Iris pigment epithelial cell (primary cell): ENCODE measurements at regions not wholly inside any gene's neighbourhood (a gene's known extent, or its start where the extent isn't known, plus 50 kb on each side); places are given as distances from the start of the nearest gene placed in this dataset.

ENCODE experiments used
- DNase-seq: peaks from one replicate; pipeline ENCODE4 v3.0.0-alpha.2; 2011; ENCODE audit warnings: low read depth

DNA sequence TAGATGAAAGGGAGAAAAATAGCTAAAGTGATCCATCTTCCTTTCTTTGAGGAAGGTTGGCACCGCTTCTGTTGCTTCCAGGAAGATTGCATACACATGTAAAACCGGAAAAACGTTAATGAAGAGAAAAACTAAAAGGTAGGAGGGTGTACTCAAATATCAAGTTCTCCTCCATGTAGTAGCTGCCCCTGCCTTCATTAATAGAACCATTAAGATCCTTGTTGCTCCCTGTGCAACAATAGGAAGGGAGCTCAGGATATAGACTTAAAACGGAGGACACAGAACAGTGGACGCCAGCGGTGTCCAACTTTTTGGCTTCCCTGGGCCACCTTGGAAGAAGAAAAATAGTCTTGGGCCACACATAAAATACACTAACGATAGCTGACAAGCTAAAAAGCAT is 118.9 kb downstream of the TMEM174 start:
- no peak for DNase-seq

DNA sequence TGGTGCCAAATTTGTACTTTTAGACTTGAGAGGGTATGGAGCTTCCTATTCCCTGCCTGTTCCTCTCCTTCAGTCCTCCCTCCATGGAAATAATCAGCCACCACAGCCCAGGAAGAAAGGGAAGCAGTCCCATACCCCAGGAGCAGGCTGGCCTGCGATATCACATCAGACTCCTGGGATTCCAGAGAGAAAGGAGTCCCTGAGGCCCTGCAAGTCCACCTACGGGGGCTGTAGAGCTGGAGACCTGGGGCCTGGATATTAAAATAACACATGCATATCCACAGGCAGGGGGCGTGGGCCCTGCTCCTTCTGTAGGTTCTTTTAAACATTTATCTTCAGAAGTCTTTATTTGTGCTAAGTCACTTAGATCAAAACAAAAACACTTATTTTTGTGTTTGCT is 117.2 kb downstream of the TMEM174 start:
- DNase-seq, result no peak

DNA sequence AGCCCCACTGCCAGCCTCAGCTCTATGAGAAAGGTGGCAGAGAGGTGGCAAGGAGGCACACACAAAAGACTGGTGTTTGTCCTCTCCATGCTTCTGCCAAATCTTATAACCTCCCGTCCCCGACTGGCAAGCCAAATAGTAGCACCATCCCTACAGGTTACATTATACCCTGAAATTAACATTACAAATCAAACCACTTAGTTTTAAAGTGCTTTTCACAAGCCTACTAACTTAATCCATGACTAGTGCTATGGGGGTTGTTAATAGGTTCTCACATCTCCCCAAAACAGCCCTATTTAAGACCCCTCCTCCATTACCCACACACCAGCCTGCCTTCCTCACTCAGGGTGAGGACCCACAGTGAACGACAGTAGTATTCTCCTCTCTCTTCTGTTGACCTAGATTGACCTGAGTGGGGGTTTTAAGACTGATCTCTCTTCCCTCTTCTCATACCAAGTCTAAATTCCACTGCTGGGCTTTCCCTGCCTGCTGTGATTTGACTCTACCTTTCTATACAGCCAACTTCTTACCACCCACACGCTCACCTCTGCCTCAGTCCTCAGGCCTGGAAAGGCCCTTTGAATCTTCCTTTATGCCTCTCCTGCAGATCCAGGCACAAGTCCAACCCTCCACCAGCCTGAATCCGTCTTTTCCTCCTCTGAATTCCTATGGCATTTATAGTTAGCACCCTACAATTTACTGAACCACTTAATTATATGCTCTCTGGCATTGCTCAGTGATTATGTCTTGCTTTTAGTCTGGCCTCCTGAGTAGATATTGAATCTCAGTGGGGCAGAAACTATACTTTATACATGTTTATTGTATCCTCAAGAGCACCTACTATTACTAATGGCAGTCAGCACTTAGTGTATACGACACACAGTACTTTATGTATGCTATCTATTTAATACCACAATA is 116.1 kb downstream of the TMEM174 start:
- DNase-seq, result no peak

DNA sequence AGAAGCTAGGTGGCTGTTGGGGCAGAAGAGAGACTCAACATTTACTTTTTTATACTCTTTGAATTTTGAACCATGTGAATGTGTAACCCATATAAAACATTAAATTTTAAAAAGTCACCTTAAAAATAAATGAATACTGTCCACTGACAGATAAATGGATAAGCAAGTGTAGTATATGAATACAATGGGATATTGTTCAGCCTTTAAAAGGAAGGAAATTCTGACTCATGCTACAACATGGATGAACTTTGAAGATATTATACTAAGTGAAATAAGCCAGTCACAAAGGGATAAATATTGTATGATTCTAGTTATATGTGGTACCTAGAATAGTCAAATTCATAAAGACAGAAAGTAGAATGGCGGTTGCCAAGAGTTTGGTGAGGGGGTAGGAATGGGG is 113.9 kb downstream of the TMEM174 start:
- DNase-seq, result no peak

DNA sequence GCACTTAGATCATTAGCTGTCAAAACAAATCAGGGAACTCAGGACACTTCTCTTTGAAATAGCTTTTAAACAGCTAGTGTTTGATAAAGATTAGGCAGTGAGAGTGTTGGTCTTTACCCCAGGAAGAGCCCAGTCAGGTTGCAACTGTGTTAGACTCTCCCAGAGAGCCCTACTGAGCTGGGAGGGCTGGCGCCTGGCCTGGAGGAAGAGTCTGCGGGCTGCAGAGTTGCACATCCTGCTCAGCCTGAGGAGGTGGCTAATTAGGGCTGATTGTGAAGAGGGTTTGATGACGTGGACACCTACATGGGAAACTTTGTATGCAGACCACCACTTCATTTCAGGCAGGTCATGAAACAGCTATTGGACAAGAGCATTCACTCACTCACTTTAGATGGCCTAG is 112.0 kb downstream of the TMEM174 start:
- no peak for DNase-seq

DNA sequence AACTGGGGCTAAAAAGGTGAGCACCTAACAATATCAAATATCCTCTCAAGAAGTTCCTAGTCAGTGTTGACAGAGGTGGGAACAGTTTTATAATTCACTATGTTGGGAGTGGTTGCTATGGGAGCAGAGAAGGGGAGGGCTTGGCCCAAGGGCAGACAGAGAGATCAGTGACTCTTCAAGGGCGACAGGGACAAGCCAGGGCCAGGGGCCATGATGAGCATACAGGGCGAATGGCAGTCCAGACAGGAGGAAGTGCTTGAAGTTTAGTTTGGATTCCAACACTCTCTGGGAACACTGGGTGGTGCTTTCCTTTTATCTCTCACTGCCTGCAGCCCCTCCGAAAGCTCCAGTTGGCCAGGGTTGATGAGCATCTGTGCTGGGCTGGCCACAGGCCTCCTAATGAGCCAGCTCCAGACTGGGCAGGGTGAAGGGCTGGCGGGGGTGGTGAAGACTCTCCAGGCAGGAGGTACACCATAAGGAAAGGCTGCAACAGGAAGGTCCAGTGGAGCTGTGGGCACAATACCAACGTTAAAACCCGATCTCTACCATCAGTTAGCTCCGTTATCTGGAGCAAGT is 111.3 kb downstream of the TMEM174 start:
- DNase-seq, result no peak

DNA sequence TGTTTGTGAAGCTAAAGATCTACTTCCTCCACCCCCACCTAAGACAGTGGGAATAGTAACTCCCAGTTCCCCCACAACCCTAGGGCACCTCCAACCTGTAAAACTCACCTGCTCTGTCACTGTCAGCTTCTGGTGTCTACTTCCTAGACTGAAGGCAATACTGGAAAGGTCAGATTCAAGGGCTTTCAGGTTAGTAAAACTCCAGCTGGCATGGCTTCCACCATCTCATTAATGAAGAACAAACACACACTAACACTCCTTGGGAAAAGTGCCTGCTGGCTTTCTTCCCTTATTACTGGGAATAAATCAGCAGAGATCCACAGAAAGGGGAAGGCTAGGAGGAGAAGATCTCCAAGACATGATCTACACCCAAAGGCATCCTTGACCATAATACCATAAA is 109.9 kb downstream of the TMEM174 start:
- DNase-seq, result no peak

DNA sequence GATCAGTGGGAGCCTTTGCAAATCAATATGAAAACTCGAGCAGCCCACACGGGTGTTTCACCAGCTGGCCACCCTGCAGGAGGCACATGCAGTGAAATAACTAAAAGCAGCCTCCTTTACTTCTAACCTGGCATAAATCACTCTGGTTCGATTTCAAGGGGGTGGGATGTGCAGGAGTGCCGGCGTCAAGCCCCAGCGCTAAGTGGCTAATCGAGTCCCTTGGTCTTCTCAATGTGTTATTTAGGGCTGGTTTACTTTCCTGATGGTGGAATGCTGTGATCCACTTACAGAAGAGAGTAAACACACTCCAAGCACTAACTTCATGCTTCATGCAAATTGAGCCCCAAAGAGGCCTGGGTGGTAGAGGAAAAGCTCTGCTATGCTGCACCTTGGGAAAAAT is 109.4 kb downstream of the TMEM174 start:
- DNase-seq, result no peak

DNA sequence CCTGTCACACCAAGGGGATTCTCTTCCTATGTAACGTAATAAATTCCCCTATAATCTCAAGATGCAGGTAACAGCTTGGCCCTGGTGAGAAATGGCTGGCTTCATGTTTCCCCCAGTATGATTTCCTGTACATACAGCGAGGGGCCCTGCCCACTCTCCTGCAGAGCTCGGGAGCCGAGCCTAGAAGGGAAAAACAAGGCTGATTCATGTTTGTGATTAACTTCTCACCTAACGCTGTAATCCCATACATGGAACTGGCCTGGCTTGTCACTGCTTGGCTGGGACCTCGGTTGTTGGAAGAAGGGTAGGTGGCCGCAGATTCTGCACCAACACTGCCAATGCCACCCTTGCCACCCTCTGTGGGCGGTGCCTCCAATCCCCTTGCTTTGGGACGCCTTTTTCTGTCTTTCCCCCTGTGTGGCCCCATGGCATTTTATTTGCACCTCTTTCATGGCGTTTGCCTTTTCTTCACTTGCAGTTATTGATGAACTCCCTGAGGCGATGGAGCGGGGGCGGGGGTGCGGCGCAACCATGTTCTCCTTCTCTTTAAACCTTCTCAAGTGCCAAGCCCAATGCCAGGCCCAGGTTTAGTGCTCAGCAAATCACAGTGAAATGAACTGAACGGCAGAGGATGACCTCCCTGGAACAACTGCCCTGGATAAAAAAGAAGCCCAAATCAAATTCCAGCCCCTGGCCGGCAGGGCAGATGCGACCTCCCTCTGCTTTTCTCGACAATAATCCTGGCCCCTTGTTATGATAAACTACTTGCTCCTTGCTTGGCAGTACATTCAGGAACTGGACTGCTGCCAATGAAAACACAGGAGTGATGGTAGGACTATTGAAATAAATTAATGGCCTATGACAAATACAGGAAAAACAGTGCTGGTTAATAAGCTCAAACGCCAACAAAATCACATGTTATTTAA is 108.1 kb downstream of the TMEM174 start:
- DNase-seq, result peak; percentile 76

DNA sequence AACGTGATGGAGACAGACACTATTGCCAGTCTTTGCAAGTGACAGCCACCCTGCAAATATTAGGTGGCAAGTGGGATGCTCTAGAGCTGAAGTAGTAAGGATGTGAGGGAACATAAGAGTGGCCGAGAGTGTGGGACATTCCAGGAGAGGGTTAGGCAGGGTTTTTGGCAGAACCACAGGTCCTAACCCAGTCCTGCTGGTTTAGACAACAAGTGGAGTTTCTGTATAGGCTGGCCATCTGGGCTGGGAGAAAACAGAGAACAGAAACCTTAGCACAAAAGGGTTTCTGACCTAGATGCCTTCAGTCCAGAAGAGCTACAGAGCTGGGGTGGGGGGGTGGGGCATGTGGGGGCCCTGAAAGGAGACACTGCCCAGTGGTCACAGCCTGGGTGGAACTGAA is 107.4 kb downstream of the TMEM174 start:
- no peak for DNase-seq

DNA sequence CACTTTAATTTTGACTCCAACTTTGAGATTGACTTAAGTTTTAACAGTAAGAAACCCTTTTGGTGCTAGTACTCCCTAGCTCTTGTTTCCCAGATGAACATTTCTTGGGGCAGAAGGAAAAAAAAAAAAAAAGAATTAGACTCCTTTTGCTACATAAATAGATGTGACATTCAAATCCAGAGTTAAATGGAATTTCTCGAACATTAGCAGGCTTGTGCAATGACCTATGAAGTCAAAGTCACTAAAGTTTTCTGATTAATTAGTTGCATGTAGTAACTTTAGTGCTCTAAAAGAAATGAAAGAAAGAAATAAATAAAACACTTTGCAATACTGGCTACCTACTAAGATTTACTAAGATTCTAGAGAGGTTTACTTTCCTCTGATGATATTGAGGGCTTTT is 106.8 kb downstream of the TMEM174 start:
- DNase-seq, result no peak

DNA sequence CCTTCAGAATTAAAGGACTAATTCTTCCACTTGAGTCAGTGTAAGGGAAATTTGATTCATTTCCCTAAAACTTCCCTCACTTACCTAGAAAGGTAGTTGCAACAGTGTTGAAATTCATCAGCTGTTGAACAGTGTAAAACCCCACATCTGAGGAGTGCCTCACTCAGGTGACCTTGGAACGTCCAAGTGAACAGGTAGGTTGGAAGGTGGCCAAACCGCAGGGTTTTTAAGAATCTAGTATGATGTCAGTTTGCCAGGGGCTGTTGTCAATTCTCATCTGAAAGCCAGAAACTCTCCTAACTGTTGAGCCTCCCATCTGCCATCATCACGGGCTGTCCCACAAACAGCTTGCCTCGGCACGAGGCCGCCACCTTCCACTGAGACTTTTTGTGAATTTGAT is 105.7 kb downstream of the TMEM174 start:
- no peak for DNase-seq

DNA sequence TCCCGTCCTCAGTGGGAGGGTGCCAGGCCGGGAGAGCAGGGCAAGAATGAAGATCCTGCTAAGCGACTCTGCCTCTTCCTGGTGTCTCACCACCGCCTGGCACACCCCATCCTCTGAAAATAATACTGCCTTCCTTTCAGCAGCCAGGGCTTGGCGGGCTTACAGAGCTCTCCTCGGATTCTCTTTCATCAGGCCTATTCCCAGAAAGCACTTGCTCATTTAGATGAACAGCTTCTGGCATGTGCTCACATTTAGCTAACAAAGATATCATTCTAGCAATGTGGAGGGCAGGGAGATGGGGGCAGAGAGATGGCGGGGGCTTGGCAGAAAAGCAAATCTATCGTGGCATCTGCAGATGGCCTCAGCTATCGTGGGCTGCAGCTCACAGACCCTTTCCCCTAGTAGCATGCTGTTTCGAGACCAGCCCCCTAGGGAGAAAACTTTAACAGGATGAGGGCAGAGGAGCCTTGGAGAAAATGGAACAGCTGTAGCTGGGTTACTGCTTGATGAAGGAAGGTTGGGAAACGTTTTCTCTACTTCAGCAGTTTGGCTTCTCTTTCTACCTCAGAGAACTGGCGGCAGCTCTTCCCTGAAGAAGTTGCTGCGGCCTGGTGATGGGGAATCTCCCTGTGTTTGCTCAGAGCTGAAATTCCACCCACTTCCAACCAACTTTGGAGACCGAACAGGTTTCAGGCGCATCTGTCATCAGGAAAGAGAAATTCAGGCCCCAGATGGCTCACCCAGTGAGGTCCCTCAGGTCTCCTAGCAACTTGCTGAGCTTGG is 102.1 kb downstream of the TMEM174 start:
- DNase-seq, result peak; percentile 9

DNA sequence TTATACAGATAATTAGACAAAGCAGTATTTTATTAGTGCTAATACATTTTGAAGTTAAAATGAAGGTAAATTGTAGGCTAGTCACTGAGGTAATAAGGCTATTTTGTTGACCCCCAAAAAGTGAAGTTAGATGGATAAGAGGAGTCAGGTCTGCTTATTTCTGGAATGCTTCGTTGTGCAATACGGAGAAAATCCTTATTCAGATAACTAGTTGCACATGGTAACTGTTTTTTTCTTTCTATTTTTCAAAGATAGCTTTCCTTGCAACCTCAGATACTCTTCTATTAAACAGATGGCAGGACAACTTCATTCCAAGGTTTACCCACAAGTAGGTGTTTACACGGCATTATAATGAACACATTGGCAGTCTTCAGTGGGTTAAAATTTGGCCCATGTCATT is 101.1 kb downstream of the TMEM174 start:
- DNase-seq, result peak; percentile 22

DNA sequence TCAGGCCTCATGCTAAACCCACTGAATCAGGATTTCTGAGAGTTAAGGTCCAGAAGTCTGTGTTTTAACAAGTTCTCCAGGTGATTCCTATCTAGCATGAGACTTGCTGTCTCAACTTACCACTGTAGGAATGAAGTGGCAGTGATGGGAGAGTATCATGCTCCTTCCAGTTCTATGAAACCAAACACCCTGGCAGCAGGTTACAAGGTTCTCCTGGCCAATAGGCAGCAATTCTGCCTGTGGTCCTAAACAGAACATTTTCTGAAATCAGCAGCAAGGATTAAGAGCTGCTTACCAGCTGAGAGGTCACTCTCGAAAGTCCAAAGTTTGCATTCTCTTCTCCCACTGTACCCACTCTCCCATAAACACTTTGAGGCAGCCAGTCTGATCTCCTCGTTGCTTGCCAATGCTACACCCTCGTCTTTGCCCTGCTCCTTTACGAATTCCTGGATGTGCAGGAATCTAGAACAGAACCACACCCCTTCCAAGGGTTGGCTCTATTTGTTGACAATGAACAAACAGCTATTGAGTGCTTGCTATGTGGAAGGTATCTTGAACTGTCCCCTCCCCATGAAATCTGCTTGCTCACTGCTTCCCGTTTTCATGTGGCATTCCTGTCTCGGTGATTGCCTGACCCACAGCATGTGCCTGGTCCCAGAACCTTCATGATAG is 100.5 kb downstream of the TMEM174 start:
- no peak for DNase-seq

DNA sequence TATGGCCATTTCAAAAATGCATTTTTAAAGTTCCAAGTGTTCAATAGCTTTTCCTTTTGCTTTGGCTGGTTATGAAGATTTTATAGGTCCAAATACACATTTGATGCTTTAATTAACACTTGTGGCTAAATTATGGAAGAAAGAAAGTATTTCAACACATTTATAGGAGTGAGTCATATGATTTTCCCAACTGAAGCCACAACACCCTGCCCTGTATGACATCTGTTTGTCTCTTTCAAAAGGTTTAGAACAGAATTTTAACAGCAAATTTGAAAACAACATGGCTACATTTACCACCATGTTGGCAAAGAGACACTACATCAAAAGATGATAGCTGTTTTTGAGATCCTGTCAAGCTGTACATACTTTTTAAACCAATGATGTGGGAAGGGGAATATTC is 99.4 kb downstream of the TMEM174 start:
- no peak for DNase-seq

DNA sequence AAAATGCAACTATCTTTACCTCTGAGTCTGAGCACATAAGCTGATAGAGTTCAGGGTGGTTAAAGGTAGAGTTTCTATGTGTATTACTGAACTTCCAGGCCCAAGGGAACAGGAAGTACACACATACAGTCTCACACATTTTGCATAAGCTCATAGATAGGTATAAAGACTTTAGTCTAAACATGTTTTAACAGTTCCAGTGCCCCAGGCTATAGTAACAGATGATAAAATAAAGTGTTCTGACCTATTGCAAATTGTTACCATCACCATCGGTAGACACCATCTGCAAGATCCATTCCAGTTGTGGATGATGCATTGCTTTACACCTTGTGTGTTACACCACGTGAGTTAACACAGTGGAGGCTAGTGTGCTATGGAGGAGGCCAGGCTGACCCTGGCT is 95.8 kb downstream of the TMEM174 start:
- DNase-seq, result no peak

DNA sequence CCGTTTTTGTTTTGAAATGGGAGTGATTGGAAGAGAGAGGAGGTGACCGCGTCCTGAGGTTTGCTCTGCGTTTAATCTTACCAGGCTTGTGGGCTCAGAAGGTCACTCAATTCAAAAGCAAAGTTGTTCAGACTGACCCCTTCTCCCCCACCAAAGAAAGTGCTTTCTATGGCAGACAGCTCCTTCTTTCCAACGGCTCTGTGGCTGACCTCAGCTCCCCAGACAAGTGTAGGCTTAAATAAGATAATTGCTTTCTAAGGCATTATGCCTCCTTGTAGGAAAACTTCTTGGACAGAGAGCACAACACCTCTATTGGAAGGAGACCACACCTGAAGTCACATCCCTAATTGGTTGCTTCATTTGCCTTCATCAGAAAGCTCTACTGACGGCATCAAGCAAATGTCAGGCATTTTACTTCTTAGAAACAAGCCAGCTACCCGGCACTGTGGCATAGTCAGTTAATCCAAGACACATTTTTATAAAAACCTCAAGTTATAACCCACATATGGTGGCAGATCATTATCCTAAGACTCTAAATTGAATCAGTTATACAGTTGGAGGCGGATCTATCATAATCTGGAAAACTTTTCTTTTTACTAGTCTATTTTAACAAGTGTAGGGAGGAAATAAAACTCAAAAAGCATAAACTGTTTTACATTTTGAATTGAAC is 94.9 kb downstream of the TMEM174 start:
- no peak for DNase-seq

DNA sequence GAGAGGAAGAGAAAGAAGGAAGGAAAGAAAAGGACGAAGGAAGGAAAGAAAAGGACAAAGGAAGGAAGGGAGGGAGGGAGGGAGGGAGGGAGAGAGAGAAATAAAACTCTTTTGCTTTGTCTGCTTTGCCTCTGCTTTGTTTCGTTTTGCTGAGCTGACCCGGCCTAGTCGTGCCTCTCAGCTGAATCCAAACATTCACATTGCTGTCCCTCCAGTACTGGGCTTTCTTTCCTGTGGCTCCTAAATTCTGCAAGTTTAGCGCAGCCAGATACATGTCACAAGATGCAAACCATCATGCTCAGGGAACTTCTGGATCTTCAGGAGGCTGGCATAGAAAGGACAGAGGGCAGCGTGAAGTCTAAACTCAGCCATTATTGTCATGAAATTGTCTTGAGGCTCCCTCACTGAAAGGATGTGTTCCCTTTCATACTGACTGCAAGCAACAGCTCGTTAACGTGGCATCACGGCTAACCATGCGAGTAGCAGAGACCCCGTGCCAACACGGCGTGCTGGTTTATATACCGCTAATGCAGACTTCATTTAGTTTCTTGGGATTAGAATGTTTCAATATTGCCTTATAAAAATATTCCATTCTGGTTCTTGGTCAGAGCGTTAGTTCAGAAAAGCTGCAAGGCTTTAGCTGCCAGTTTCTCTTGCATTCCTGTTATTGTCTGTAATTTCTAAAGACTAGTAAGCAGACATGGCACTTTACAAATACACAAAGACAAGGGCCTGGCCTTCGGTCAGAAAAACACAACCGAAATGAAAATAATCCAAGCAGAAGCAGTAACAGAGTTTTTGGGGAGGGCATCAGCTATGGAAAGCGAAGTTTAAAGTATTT is 94.2 kb downstream of the TMEM174 start:
- no peak for DNase-seq
